ENCODE measurements at regions not wholly inside any gene's neighbourhood (a gene's known extent, or its start where the extent isn't known, plus 50 kb on each side); places are given as distances from the start of the nearest gene placed in this dataset.

GRCh38 chr21:22885614-22886013 lies 1887.4 kb downstream of the NCAM2 start:
- TF ChIP-seq CTCF (IDR thresholded peaks at IDR 0.05; ENCODE audit: insufficient read depth, low read depth, low read length) = no peak
- no peak for TF ChIP-seq EZH2 (IDR thresholded peaks at IDR 0.05; ENCODE audit: insufficient read depth, low read length)

All from astrocyte (in vitro differentiated cells and primary cell).